NCI-H1694 (cell line): ENCODE measurements at regions not wholly inside any gene's neighbourhood (a gene's known extent, or its start where the extent isn't known, plus 50 kb on each side); places are given as distances from the start of the nearest gene placed in this dataset.

Source experiments
- DNase-seq: peaks from one replicate; lab custom pipeline; 2025; lab: John Stamatoyannopoulos, UW

GRCh38 chr6:44662461-44663121, 275.1 kb downstream of the CDC5L start:
- DNase-seq = no peak

- DNase-seq = no peak
Measured at GRCh38 chr6:44663860-44664634, 276.5 kb downstream of the CDC5L start.

- no peak for DNase-seq
Measured at GRCh38 chr6:44664716-44665115, 277.2 kb downstream of the CDC5L start.

- DNase-seq = no peak
Measured at GRCh38 chr6:44665143-44665542, 277.6 kb downstream of the CDC5L start.

GRCh38 chr6:44665683-44666082, 278.2 kb downstream of the CDC5L start:
- no peak for DNase-seq

DNA sequence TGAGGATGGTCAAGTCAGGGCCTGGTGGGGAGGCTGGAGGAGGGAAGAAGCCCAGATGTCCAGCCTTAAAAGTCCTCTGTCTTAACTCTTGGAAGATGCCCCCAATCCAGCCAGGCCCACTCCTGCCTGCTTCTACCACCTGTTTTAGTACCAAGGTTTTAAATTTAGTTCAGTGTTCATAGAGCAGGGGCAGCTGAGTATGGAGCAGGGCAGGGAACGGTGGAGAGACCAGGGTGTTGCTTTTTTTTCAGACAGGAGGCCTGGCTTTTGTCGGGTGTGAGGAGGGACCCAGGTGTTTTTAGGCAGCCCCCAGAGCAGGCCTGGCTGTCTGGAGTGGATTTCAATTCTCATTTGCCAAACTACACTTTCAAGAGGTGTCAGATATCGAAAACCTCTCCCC, 278.8 kb downstream of the CDC5L start:
- DNase-seq = no peak

DNA sequence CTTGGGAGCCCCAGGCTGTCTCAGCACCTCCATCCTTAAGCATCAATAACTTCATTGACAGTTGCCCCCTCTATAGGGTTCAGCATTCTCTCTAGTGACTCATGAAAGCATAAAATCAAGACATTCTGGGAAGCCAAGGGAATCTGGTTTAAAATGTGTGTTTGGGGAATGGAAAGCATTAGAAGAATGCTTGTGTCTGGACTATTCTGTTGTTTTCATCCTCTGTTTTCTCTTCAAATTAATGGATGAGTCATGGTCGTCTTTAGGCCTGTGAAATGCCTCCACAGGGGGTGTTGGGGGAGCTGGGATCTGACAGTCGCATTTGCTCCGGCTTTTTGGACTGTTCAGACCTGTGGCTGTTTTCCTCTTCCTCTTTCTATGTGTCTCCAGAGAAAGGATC, 279.7 kb downstream of the CDC5L start:
- no peak for DNase-seq

- no peak for DNase-seq
Measured at GRCh38 chr6:44667668-44668390, 280.3 kb downstream of the CDC5L start.

GRCh38 chr6:44668391-44668930, 281.0 kb downstream of the CDC5L start:
- no peak for DNase-seq

DNA sequence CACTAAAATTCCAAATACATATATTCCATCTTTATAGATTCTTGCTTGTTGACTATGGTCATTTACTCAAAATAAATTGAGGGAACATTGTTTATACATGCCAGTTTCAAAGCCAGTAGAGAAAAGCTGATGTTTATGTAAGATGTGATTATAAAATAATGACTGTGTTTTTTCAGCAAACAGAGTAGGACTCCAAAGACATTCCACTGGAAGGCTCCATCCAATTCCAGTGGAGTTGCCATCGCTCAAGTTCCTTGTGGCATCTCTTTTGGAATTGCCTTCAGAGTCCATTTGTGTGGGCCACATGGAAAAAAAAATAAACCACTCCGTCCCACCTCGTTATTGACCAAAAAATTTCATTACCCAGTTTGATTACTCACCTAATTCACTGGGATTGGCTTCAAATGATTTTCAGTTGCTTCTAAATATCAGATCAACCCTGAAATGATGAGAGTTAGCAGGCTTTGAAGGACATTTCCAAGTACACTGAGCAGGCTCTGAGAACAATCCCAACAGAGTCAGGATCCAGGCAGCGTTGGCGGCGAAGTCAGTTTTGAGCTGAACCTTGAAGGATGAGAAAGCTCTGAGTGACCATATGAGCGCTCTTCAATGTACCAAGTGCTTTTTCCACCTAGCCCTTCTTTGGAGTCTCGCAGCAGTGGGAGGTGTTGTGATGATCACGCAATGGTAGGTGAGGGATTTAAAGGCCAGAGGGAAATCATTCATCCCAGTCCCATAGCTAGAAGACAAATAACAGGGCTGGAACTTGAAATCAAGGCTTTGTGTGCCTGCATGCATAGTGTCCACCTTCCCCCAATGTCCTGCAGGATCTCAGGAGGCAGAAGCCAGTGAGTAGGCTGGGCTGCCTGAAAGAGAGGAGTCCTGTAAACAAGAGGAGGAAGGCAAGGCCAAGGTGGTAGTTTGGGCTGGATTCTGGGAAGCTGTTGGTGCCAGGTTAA, 281.7 kb downstream of the CDC5L start:
- DNase-seq = no peak

DNA sequence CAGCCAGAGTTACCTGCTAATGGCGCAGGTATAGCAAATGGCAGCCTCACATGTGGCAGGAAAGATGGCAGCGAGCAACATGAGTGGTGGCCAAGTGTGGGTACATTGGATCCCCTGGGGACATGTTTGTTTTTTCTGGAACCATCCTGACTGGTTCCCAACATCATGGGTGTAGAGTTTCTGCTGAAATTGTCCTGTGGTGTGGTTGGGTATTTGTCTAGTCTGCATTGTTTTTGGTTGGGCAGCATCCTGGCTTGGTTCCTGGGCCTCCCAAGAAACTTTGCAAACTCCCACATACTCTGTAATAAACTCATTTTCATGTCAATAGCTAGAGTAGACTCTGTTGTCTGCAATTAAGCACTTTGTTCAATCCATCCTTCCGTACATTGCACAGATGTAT, 282.6 kb downstream of the CDC5L start:
- DNase-seq = no peak

GRCh38 chr6:44671333-44671732, 283.8 kb downstream of the CDC5L start:
- DNase-seq = no peak

DNA sequence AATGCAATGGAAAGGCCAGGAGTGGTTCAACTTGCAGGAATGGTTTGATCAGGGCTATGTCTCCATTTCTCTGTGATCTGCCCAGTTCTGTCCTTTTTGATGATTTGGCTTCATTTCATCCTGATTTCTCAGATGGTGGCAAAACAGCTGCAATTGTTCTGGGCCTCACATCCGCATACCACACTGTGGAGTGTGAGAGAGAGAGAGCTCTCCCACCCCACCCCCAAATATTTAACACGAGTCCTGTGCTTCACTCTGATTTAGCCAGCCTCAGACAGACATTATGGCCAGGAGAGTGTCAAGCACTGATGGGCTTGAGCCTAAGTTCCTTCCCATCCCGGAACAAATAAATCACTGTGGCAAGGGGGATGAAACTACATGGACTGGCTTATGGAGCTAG, 284.6 kb downstream of the CDC5L start:
- DNase-seq = no peak

- DNase-seq = no peak
Measured at GRCh38 chr6:44672841-44673240, 285.3 kb downstream of the CDC5L start.

GRCh38 chr6:44674226-44675155, 287.0 kb downstream of the CDC5L start:
- no peak for DNase-seq

DNA sequence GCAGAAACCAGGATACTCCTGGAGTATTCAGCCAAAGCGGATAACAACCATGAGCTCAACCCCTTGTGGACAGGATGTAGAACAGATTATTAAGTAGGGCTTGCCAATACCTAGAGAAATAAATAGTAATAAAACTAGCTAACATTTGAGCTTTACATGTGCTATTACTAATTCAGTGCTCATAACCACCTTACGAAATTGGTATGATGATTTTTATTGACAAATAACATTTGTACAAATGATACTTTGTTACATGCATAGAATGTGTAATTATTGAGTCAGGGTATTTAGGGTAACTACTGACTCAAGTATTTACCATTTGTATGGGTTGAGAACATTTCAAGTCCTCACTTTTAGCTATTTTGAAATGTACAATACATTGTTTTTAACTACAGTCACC, 287.9 kb downstream of the CDC5L start:
- DNase-seq = no peak

GRCh38 chr6:44676246-44676790, 288.8 kb downstream of the CDC5L start:
- no peak for DNase-seq

DNA sequence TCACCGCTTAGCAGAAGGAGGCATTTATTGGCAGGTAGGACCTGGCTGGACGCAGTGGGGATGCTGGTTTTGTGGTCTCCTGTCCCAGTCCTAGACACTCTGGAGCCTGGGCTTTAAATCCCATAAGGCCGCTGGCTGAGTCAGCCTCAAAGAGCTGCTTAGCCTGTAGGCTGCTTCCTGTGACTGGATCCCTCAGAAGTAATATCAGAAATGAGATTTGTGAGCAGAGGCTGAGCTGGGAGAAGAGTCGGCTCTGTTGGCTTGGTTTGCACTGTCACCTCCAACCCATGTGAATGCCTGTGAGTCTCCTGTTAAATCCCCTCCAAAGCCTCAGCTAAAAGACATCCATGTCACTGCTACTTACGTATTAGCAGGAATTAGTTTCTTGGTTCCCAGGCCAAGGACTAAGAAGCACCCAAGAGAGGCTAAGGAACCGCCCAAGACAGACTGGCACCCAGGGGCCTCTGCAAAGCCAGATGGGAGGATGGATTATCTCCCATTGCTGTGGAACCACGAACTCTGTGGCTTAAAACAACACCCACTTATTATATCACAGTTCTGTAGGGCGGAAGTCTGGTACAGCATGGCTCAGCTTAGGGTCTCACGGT, 289.4 kb downstream of the CDC5L start:
- no peak for DNase-seq

GRCh38 chr6:44678252-44678935, 290.9 kb downstream of the CDC5L start:
- no peak for DNase-seq
